ENCODE measurements at regions not wholly inside any gene's neighbourhood (a gene's known extent, or its start where the extent isn't known, plus 50 kb on each side); places are given as distances from the start of the nearest gene placed in this dataset.

GRCh38 chr6:4480788-4481735, 295.1 kb upstream of the CDYL start:
- no peak for ATAC-seq
- WGBS, 2 donors, result 65 to 73% methylated on average over 10 of the region's 10 CpGs
- Histone ChIP-seq H3K36me3 (no peaks in the 10 kb centered on the region), H3K4me3 (no peak overlapping the region), H3K9me3 (peaks cover 0 to 6% (median 0%) of the 10 kb centered on the region in 11 donors), H3K4me1 (no peaks in the 10 kb centered on the region), H3K27me3 (no peaks in the 10 kb centered on the region), H3K27ac (no peak overlapping the region)
- no peak for DNase-seq
- intact Hi-C loops (cut with DNase I), result no loop called here
- TF ChIP-seq CTCF (IDR thresholded peaks at IDR 0.05), result no peak

DNA sequence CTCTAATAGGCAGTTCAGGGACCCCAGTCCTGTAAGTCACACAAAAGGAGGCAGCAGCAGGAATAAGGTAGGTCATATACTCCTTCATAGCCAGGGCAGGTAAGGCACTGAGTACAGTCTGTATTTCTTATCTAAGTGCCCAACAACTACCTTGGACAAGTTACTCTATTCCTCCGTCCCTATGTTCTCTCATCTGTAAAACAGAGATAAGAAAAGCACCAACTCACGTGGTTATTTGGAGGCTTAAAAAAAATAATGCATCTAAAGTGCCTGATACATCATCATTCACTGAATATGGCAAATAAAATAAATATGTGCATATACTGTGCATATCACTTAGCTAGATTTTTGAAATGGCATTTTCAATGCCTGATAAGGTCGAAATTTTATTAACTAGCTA, 298.1 kb upstream of the CDYL start:
- ATAC-seq, result no peak
- WGBS, 2 donors, result 66 to 75% methylated on average over 3 of the region's 3 CpGs
- peaks cover 0 to 9% (median 0%) of the 10 kb centered on the region in 9 donors for H3K4me1 ChIP-seq
- no peaks in the 10 kb centered on the region for H3K9me3 ChIP-seq
- DNase-seq, result no peak
- TF ChIP-seq CTCF (IDR thresholded peaks at IDR 0.05), result no peak
- no peak overlapping the region for H3K27ac ChIP-seq
- no peak overlapping the region for H3K4me3 ChIP-seq
- intact Hi-C loops (cut with DNase I), result no loop called here
- no peaks in the 10 kb centered on the region for H3K36me3 ChIP-seq
- H3K27me3 ChIP-seq, result no peaks in the 10 kb centered on the region

GRCh38 chr6:4474810-4475209, 301.4 kb upstream of the CDYL start:
- H3K27ac ChIP-seq, result no peak overlapping the region
- no peak for DNase-seq
- no peak overlapping the region for H3K4me3 ChIP-seq
- peaks cover 0 to 32% (median 9%) of the 10 kb centered on the region in 11 donors for H3K9me3 ChIP-seq
- no peak for ATAC-seq
- TF ChIP-seq CTCF (IDR thresholded peaks at IDR 0.05), result no peak
- H3K4me1 ChIP-seq, result peaks cover 0 to 14% (median 0%) of the 10 kb centered on the region in 9 donors
- intact Hi-C loops (cut with DNase I), result no loop called here
- no peaks in the 10 kb centered on the region for H3K36me3 ChIP-seq
- WGBS, 2 donors, result 87 to 96% methylated on average over 4 of the region's 4 CpGs
- H3K27me3 ChIP-seq, result no peaks in the 10 kb centered on the region

DNA sequence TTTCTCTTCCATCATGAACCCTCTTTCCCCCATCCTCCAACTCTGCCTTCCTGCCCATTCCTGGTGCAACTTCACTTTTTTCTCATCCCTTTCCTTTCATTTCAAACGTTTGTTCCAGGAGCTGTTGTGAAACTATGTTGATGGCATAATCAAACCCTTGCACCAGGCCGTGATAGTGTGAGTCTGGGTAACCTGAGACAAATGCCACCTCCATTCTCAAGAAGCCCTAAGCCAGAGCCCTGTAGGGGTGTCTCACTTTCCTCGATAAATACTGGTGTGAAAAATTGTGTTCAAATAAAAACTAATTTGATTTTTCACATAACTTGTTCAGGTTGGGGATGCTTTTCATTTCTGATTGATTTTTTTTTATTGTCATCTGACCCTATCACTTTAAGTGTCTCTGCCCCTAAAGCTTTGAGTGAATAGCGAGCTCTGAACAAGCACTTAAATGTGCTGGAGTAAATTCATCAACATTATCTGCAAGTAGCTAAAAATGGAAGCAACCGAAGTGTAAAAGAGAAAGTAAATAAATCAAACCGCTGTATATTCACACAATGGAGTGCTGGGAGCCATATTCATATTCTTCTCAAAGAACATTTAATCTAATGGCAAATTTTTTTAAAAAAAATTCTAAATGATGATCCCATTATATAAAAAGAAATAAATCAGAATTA, 303.1 kb upstream of the CDYL start:
- Histone ChIP-seq H3K4me1 (peaks cover 0 to 14% (median 0%) of the 10 kb centered on the region in 9 donors), H3K9me3 (peaks cover 0 to 32% (median 9%) of the 10 kb centered on the region in 11 donors), H3K27me3 (no peaks in the 10 kb centered on the region), H3K27ac (peak overlapping the region in 4 of 10 donors; percentile 16 to 35 (median 28)), H3K36me3 (no peaks in the 10 kb centered on the region), H3K4me3 (no peak overlapping the region)
- 38 to 52% methylated on average over 6 of the region's 6 CpGs for WGBS, 2 donors
- DNase-seq (no peak), ATAC-seq (peak in 4 of 8 donors; percentile 46 to 64 (median 54))
- no peak for TF ChIP-seq CTCF (IDR thresholded peaks at IDR 0.05)
- intact Hi-C loops (cut with DNase I), result no loop called here

Measured in heart right ventricle (tissue), 16 donors.